GM23338 (cell line): ENCODE measurements at regions not wholly inside any gene's neighbourhood (a gene's known extent, or its start where the extent isn't known, plus 50 kb on each side); places are given as distances from the start of the nearest gene placed in this dataset.

ENCODE experiments used
- ATAC-seq: fragments of 200-7000 bp; cut with Tn5 transposase; 3 replicates; pipeline ENCODE4 v1.9.1; 2020
- DNase-seq: peaks from one replicate; pipeline ENCODE4 v3.0.0-alpha.2; 2015; ENCODE audit warnings: low spot score
- H2AFZ ChIP-seq: fragments of 200-600 bp; sonication (generic); 2 replicates; pipeline ENCODE4 v1.8.0; 2016; ENCODE audit warnings: antibody characterized with exemption, mild to moderate bottlenecking, moderate library complexity
- H3F3A ChIP-seq: fragments of 200-600 bp; sonication (generic); replicated peaks from 2 replicates; pipeline ENCODE4 v1.8.0; 2017; ENCODE audit warnings: antibody characterized with exemption, mixed run types, low read depth
- H3K27ac ChIP-seq: fragments of 200-600 bp; sonication (generic); 2 replicates; pipeline ENCODE4 v1.6.1; 2016; ENCODE audit warnings: low read depth
- H3K27me3 ChIP-seq: fragments of 200-600 bp; sonication (generic); 2 replicates; pipeline ENCODE4 v1.8.0; 2016; ENCODE audit warnings: mild to moderate bottlenecking, mixed run types, moderate library complexity; ENCODE audit not compliant: insufficient read depth
- H3K36me3 ChIP-seq: fragments of 200-600 bp; sonication (generic); 2 replicates; pipeline ENCODE4 v1.8.0; 2016; ENCODE audit warnings: mild to moderate bottlenecking; ENCODE audit not compliant: insufficient read depth
- H3K4me1 ChIP-seq: fragments of 200-600 bp; sonication (generic); 2 replicates; pipeline ENCODE4 v1.8.0; 2016; ENCODE audit warnings: mild to moderate bottlenecking, moderate library complexity; ENCODE audit not compliant: insufficient read depth
- H3K4me2 ChIP-seq: fragments of 200-600 bp; sonication (generic); 2 replicates; pipeline ENCODE4 v1.7.1; 2017; ENCODE audit warnings: mixed run types
- H3K4me3 ChIP-seq: fragments of 200-600 bp; sonication (generic); 2 replicates; pipeline ENCODE4 v1.6.1; 2016; ENCODE audit warnings: mixed run types
- H3K79me2 ChIP-seq: fragments of 200-600 bp; sonication (generic); replicated peaks from 2 replicates; pipeline ENCODE4 v1.8.0; 2017; ENCODE audit warnings: mild to moderate bottlenecking; ENCODE audit not compliant: insufficient read depth
- H3K9me2 ChIP-seq: fragments of 200-600 bp; sonication (generic); 2 replicates; pipeline ENCODE4 v1.8.0; 2017; ENCODE audit not compliant: insufficient read depth
- H4K20me1 ChIP-seq: fragments of 200-600 bp; sonication (generic); replicated peaks from 2 replicates; pipeline ENCODE4 v1.8.0; 2017; ENCODE audit warnings: mild to moderate bottlenecking; ENCODE audit not compliant: insufficient read depth
- H3K27ac Mint-ChIP-seq: 2 replicates; pipeline ENCODE4 v1.8.0; 2020; ENCODE audit warnings: inconsistent platforms, mild to moderate bottlenecking, moderate library complexity, mixed read lengths
- H3K27me3 Mint-ChIP-seq: 3 replicates; pipeline ENCODE4 v1.8.0; 2022; ENCODE audit warnings: low read depth, mild to moderate bottlenecking, moderate library complexity, mixed read lengths, inconsistent platforms; ENCODE audit not compliant: insufficient read depth, poor library complexity
- H3K36me3 Mint-ChIP-seq: 3 replicates; pipeline ENCODE4 v1.8.0; 2021; ENCODE audit warnings: low read depth, mild to moderate bottlenecking, inconsistent platforms, moderate library complexity, mixed read lengths
- H3K4me1 Mint-ChIP-seq: 3 replicates; pipeline ENCODE4 v1.8.0; 2020; ENCODE audit warnings: mild to moderate bottlenecking, inconsistent platforms, mixed read lengths
- H3K4me3 Mint-ChIP-seq: 3 replicates; pipeline ENCODE4 v1.8.0; 2021; ENCODE audit warnings: moderate library complexity, mild to moderate bottlenecking, inconsistent platforms, mixed read lengths
- H3K9me3 Mint-ChIP-seq: 3 replicates; pipeline ENCODE4 v1.8.0; 2020; ENCODE audit warnings: moderate library complexity, mild to moderate bottlenecking, inconsistent platforms, mixed read lengths
- CREB1 ChIP-seq: fragments of 250-450 bp; sonication (Bioruptor Pico); IDR thresholded peaks from 2 replicates; pipeline ENCODE4 v1.5.0; 2020; ENCODE audit warnings: low read depth, mild to moderate bottlenecking, moderate library complexity
- CTCF ChIP-seq, 2 experiments: fragments of 200-600 bp in 1 of 2; sonication (generic) in 1 of 2; conservative IDR thresholded peaks; 2 replicates each; pipeline versions ENCODE4 v1.5.1 to v1.6.1; 2016 to 2017; ENCODE audit warnings: antibody characterized with exemption in 2 of 2, low read depth in 2 of 2, mild to moderate bottlenecking in 2 of 2, moderate library complexity in 1 of 2
- ETS1 ChIP-seq: IDR thresholded peaks from 2 replicates; pipeline ENCODE4 v1.6.1; 2016; ENCODE audit warnings: antibody characterized with exemption
- EZH2 ChIP-seq: fragments of 200-600 bp; sonication (generic); IDR thresholded peaks from one replicate; pipeline ENCODE4 v1.8.0; 2017; ENCODE audit warnings: antibody characterized with exemption, mild to moderate bottlenecking, low read depth; ENCODE audit not compliant: unreplicated experiment
- JUNB ChIP-seq: IDR thresholded peaks from one replicate; pipeline ENCODE4 v1.6.1; 2016; ENCODE audit warnings: antibody characterized with exemption; ENCODE audit not compliant: unreplicated experiment
- NANOG ChIP-seq: IDR thresholded peaks from 2 replicates; pipeline ENCODE4 v1.6.1; 2016; ENCODE audit warnings: antibody characterized with exemption, borderline replicate concordance
- POLR2AphosphoS5 ChIP-seq: IDR thresholded peaks from 2 replicates; pipeline ENCODE4 v1.6.1; 2016; ENCODE audit warnings: antibody characterized with exemption, low read depth
- REST ChIP-seq: IDR thresholded peaks from one replicate; pipeline ENCODE4 v1.6.1; 2018; ENCODE audit warnings: antibody characterized with exemption; ENCODE audit not compliant: unreplicated experiment
- STAT1 ChIP-seq: IDR thresholded peaks from one replicate; pipeline ENCODE4 v1.6.1; 2016; ENCODE audit warnings: antibody characterized with exemption; ENCODE audit not compliant: unreplicated experiment
- ZNF114 ChIP-seq: fragments of 250-450 bp; sonication (Bioruptor Pico); IDR thresholded peaks from 2 replicates; pipeline ENCODE4 v1.5.0; 2020; ENCODE audit warnings: mild to moderate bottlenecking, moderate library complexity
- ZNF331 ChIP-seq: fragments of 250-450 bp; sonication (Bioruptor Pico); IDR thresholded peaks from 2 replicates; pipeline ENCODE4 v1.5.0; 2020; ENCODE audit warnings: low read depth, mild to moderate bottlenecking, moderate library complexity
- ZNF462 ChIP-seq: fragments of 250-450 bp; sonication (Bioruptor Pico); IDR thresholded peaks from 2 replicates; pipeline ENCODE4 v1.5.0; 2020; ENCODE audit warnings: mild to moderate bottlenecking, moderate library complexity

- no peak overlapping the region for H3K4me3 ChIP-seq
- H3K27ac ChIP-seq, result no peak overlapping the region
- no peaks in the 10 kb centered on the region for H3K27me3 Mint-ChIP-seq
- H3F3A ChIP-seq, result no peaks in the 10 kb centered on the region
- DNase-seq (no peak), ATAC-seq (no peak)
- no peaks in the 10 kb centered on the region for H3K36me3 ChIP-seq
- H3K36me3 Mint-ChIP-seq, result 0 out of 3 replicates have a peak, but pooled peaks cover 3% of the 10 kb centered on the region
- H3K4me1 Mint-ChIP-seq, result peaks cover 7% of the 10 kb centered on the region
- H3K79me2 ChIP-seq, result no peaks in the 10 kb centered on the region
- H3K27me3 ChIP-seq, result no peaks in the 10 kb centered on the region
- H2AFZ ChIP-seq, result no peak overlapping the region
- no peaks in the 10 kb centered on the region for H3K4me1 ChIP-seq
- peaks cover 4% of the 10 kb centered on the region; the same call in 2 of the 3 replicates for H3K9me3 Mint-ChIP-seq
- TF ChIP-seq STAT1, result no peak
- no peak for TF ChIP-seq CREB1 (CRISPR knock-in tag)
- no peak for TF ChIP-seq EZH2
- TF ChIP-seq REST, result no peak
- no peak for TF ChIP-seq NANOG
- TF ChIP-seq ETS1, result no peak
- no peak for TF ChIP-seq CTCF (conservative IDR thresholded peaks at IDR 0.05; ENCODE audit: low read depth in 2 of 2)
- TF ChIP-seq JUNB, result no peak
- no peak for TF ChIP-seq ZNF462
- TF ChIP-seq POLR2AphosphoS5, result no peak
- TF ChIP-seq ZNF331 (CRISPR knock-in tag), result no peak
- no peak for TF ChIP-seq ZNF114 (CRISPR knock-in tag)
- no peak overlapping the region for H3K4me3 Mint-ChIP-seq
- H3K4me2 ChIP-seq, result no peak overlapping the region
- no peak overlapping the region for H3K27ac Mint-ChIP-seq
- H3K9me2 ChIP-seq, result peaks cover 15% of the 10 kb centered on the region; the same call in 1 of the 2 replicates
- H4K20me1 ChIP-seq, result no peaks in the 10 kb centered on the region
These were observed 544.2 kb downstream of the KIF20B start for GRCh38 chr10:90245623-90246022.
